ENCODE measurements at regions not wholly inside any gene's neighbourhood (a gene's known extent, or its start where the extent isn't known, plus 50 kb on each side); places are given as distances from the start of the nearest gene placed in this dataset.

DNA sequence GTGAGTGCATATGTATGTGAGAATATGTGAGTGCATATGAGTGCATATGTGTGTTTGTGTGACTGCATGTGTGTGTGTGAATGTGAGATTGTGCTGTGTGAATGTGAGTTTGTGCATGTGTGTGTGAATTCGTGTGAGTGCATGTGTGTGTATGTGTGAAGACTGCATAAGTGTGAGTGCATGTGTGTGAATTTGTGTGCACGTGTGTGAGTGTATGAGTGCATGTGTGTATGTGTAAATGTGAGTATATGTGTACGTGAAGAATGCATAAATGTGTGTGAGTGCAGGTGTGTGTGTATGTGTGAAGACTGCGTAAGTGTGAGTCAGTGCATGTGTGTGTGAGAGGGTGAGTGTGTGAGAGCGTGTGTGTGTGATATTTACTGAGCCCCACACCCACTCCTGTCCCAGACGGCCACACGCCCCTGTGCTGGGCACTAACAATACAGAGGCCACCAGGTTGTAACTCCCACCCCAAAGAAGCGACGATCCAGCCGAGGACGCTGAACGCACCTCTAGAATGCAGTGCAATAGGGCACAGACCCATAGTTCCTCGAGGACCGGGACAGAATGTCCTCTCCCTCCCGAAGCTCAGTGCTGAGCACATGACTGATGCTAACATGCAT lies 97.8 kb downstream of the C16orf95 start:
- FAIRE-seq = no peak

DNA sequence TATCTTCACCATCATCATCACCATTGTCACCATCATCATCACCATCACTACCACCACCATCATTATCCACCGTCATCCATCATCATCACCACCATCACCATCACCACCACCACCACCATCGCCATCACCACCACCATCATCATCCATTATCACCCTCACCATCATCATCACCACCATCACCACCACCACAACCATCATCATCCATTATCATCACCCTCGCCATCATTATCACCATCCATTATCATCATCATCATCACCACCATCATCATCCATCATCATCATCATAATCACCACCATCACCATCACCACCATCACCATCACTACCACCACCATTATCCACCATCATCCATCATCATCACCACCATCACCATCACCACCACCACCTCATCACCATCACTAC lies 95.6 kb downstream of the C16orf95 start:
- no peak for FAIRE-seq

GRCh38 chr16:87222335-87222734 lies 94.9 kb downstream of the C16orf95 start:
- FAIRE-seq = no peak

GRCh38 chr16:87223656-87224248 lies 93.4 kb downstream of the C16orf95 start:
- FAIRE-seq = no peak

DNA sequence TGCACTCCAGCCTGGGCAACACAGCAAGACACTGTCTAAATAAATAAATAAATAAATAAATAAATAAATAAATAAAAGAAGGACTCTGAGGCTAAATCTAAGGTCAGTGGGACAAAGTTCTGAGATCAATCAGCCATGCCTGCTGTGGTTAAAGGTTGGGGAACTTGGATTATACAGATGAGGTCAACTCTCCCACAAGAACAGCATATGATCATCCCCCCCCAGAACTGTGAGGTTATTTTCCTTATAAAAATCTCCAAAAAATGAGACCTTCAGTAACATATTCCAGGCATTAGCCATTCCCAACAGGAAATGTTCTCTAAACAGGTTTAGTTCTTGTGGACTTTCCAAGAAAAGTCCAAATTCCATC lies 90.3 kb downstream of the C16orf95 start:
- no peak for FAIRE-seq

- FAIRE-seq = no peak
These were observed 89.8 kb downstream of the C16orf95 start for GRCh38 chr16:87227296-87227951.

- no peak for FAIRE-seq
These were observed 88.8 kb downstream of the C16orf95 start for GRCh38 chr16:87228363-87228762.

DNA sequence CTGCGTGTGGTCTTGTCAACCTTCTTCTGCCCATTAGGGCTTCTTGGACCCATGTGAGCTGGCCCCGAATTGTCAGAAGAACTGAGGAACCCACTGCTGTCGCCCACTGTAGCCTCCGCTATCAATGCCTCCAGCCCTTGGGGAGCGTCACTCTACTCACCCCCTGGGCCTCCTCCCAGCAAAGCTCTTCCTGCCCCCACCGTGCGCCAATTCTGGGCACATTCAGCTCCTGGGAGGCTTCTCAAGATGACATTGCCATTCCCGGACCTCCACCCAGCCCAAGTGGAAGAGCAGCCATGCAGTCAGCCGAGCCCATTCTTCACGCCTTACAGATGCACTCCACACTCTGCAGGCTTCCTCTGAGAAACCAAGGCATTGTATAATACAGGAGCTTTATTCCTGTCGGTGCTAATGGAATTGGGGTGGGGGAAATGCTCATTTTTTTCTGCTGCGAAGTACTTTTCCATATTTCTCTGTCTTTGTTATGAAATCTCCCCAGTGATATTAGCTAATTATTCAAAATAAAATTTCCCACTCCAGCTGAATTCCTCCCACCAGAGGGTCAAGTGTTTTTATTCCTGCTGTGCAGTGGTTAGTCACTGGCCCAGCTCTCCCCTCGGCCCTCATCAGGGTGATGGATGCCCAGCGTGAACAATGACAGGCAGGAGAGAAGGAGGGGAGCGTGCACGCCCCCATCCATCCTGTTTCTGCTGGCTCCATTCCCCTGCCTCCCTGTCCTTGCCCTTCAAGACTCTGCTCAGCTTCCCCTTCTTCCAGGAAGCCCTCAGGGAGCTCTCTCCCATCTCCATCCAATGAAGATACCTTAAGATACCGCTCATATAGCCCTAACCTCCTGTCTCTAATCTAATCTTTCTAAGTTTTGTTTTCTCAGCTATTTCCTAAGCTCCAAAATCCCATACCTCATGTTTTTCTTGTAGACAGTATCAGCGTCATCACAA lies 87.7 kb downstream of the C16orf95 start:
- FAIRE-seq = no peak

DNA sequence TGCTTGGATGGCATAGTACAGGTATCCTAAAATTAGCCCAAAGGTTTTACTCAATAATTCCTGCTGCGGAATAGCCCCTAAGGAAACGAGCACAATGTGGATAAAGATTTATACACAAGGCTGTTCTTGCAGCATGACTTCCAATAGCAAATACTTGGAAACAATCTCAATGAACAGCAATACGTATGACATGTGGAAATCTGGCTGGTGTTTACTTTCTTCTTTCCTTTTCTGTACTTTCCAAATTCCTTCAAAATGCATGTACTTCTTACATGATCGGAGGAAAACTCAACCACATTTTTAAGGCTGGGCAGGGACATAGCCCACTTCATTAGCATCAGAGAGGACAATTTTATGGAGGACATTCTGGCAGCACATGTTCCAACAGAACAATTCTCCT lies 86.6 kb downstream of the C16orf95 start:
- no peak for FAIRE-seq

GRCh38 chr16:87231295-87231694 lies 85.9 kb downstream of the C16orf95 start:
- no peak for FAIRE-seq

DNA sequence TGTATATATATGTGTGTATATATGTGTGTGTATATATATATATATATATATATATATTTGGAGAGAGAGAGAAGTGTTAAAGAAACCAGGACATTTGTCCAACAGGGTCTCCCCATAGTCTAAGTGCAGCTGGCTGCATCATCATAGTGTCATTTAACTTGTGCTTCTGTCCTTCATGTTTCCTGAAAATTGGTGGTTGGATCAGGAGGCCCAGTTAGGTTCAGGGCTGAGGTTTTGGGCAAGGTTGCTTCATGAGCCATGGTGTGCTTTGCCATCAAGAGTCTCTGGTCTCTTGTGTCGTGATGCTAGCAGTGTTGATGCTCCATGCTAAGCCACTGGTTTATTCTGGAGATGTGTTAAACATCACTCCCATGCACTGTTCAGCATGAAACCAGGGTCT lies 85.3 kb downstream of the C16orf95 start:
- no peak for FAIRE-seq

GRCh38 chr16:87233928-87234327 lies 83.3 kb downstream of the C16orf95 start:
- no peak for FAIRE-seq

GRCh38 chr16:87234601-87235000 lies 82.6 kb downstream of the C16orf95 start:
- FAIRE-seq = no peak

DNA sequence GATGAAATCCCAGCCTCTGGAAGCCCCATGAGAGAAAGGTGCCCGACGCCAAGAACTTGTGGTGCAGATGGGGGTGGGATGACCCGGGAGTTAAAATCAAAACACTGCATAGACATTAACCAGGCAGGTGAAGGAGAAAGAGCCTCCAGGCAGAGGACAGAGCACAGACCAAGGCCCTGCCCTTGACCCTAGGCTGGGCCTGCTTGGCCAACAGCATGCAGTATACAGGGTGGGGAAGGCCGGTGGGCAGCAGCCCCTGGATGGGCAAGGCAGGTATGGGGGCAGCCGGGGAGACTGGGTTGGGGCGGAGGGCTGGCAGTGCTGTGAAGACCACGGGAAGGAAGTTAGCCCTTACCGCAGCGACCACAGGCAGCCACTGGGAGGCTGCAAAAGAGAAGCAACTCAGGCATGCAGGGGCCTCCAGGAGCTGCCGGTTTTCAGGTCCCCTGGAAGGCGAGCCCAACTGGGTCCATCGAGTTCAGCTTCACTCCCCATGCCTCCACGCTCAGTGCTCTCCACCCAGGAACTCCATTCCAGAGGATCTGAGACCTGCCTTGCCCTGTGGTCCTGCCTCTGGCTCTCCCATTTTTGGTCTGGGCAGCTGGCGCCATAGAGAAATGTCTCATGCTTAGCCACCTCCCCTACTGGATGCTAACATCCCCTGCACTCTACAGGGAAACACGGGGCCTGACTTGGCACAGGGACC lies 81.2 kb downstream of the C16orf95 start:
- no peak for FAIRE-seq

GRCh38 chr16:87236516-87237115 lies 80.6 kb downstream of the C16orf95 start:
- no peak for FAIRE-seq

GRCh38 chr16:87238361-87238715 lies 78.9 kb downstream of the C16orf95 start:
- FAIRE-seq = no peak

- FAIRE-seq = no peak
These were observed 77.6 kb downstream of the C16orf95 start for GRCh38 chr16:87239545-87239944.

DNA sequence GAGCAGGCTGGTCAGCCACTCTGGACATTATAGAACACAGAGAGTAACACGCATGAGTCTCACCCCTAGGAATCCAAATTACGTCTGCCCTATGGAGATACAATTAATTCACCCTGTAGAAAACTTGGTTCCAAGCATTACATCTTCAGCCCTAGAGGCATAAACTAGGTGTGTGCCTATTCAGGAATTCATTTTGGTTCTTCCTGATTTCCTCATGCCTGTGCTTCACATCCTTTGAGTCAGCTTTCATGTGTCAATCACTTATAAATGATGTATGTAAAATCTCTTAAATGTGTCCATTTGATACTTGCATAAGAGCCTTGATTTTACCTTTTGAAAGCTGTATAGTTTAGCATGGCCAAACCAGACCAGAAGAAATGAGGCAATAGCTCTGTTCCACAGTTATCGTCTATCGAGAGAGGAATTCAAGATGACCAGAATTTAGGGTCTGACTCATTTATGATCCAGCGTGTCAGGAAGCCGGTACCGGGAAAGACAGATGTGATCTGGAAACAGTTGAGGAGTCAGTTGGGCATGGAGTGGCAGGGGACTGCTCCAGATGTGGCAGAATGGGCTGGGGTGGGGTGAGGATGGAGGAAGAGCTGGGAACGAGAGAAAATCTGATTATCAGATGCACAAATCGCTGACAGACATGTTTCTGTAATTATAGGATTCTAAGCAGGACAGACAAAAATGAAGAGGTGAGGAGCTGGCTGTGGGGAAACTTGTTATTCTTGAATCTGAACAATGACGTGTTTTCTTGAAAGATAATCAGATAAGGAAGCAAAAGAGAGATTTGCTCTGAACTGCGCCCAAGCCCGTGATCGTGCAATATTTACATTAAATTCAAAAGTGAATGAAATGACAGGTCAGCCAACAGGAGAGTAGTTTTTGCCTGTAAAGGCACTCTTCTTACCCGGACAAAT lies 76.7 kb downstream of the C16orf95 start:
- FAIRE-seq = no peak

DNA sequence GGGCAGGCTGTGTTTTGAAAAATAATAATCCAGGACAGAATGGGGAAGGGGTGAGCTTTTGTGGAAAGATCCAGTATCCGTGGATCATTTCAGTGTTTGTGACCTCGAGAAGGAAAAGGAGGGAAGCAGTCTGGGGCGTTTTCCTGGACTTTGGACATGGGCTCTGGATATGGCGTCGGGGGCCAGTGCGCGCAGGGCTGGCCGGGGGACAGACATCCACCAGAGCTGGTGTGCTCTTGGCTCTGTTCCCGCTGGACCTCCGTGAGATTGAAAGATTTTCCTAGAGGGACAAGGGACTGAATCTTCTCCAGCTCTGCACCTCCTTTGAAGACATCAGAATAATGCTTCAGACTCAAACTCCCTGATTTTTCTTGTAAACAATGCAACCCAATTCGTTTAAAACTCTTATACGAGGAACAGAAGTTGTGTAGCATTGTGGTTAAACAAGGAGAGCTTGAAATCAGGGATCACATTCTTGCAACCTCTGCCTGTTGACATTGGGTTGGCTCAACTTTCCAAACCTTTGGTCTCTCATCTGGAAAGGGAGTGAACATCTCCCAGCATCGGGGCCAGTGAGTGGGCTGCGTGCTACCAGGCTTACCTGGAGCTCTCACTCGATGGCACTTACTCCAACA lies 75.9 kb downstream of the C16orf95 start:
- FAIRE-seq = no peak

DNA sequence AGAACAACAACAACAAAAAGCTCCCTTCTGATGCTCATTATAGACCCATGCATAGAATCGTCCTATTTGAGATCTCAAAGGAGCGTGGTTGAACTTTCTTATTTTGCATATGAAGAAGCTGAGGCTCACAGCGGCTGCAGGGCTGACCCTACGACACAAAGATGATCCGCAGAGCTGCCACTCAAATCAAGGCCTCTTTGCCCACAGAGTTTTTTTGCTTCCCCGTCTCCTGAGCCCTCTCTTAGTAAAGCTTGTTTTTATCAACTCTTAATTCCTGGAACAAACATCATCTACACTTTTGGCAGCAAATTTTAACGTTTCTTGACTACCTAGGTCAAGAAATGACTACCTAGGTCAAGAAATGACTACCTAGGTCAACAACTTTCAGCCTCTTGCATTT lies 73.7 kb downstream of the C16orf95 start:
- FAIRE-seq = no peak

Measured in A204.1 (cell line).